MCF 10A (cell line): ENCODE measurements at regions not wholly inside any gene's neighbourhood (a gene's known extent, or its start where the extent isn't known, plus 50 kb on each side); places are given as distances from the start of the nearest gene placed in this dataset.

ENCODE experiments used
- BruUV-seq: library from RNA; stranded (reverse); fragments of 400-500 nt; replicated peaks from 2 replicates; lab custom pipeline; 2021; lab: Mats Ljungman, UMichigan
- CTCF ChIA-PET: fragments of 300-600 bp; sonication (Branson Sonifier 250); formaldehyde crosslinking; extraction: SDS; loops from one replicate; lab custom pipeline; 2021; ENCODE audit warnings: antibody characterized with exemption, inconsistent platforms; lab: Yijun Ruan, JAX
- POLR2A ChIA-PET: fragments of 300-600, 350-650 bp; sonication (Branson Sonifier 250); formaldehyde crosslinking; extraction: SDS; loops from one replicate; lab custom pipeline; 2020; ENCODE audit warnings: antibody characterized with exemption, inconsistent platforms; lab: Yijun Ruan, JAX
- DNase-seq: peaks from one replicate; pipeline ENCODE4 v3.0.0-alpha.2; 2018; ENCODE audit not compliant: unreplicated experiment
- H3K27ac Mint-ChIP-seq: one replicate; pipeline ENCODE4 v1.8.0; 2022; ENCODE audit warnings: mild to moderate bottlenecking, low read depth, mixed read lengths; ENCODE audit not compliant: unreplicated experiment
- H3K27me3 Mint-ChIP-seq: one replicate; pipeline ENCODE4 v1.8.0; 2022; ENCODE audit warnings: mixed read lengths; ENCODE audit not compliant: insufficient read depth, unreplicated experiment
- H3K36me3 Mint-ChIP-seq: one replicate; pipeline ENCODE4 v1.8.0; 2022; ENCODE audit warnings: mild to moderate bottlenecking, moderate library complexity, mixed read lengths; ENCODE audit not compliant: insufficient read depth, unreplicated experiment
- H3K4me1 Mint-ChIP-seq: one replicate; pipeline ENCODE4 v1.8.0; 2022; ENCODE audit warnings: mixed read lengths; ENCODE audit not compliant: insufficient read depth, unreplicated experiment
- H3K4me3 Mint-ChIP-seq: one replicate; pipeline ENCODE4 v1.8.0; 2022; ENCODE audit warnings: mild to moderate bottlenecking, moderate library complexity, mixed read lengths; ENCODE audit not compliant: unreplicated experiment
- H3K9me3 Mint-ChIP-seq: one replicate; pipeline ENCODE4 v1.8.0; 2022; ENCODE audit warnings: mixed read lengths; ENCODE audit not compliant: unreplicated experiment
- intact Hi-C: fragments of 100-400 bp; cut with micrococcal nuclease; formaldehyde crosslinking; loops from 2 replicates; pipeline ENCODE4 v1.14.1; 2022
- TF ChIP-seq, protein P1 (sequence below): fragments of 200-600 bp; IDR thresholded peaks from one replicate; pipeline ENCODE4 v1.8.0; 2022; ENCODE audit warnings: antibody characterized with exemption, mild to moderate bottlenecking; ENCODE audit not compliant: unreplicated experiment

DNA sequence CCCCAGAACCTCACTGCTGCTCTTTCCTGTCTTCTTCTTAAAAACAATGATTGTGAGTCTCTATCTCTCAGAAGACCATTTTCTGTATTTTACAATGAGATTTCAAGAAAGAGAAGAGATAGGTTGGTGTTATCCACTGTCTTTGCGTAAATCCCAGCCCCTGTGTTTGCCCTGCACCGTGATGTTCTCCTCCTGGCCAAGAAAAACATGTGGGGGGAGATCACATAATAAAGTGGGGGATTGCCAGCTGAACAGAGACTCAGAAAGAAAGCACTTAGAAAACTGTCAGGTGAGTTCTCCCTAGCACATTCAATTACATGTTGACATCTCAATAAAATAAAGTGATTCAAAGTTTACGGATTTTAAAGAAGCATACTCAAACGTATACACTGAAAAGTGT, 105.0 kb upstream of the PITRM1 start:
- intact Hi-C loops, result no loop called here
- Mint-ChIP-seq H3K9me3 (no peaks in the 10 kb centered on the region), H3K4me1 (no peaks in the 10 kb centered on the region), H3K36me3 (no peaks in the 10 kb centered on the region), H3K27ac (no peak overlapping the region), H3K27me3 (peaks cover 48% of the 10 kb centered on the region), H3K4me3 (no peak overlapping the region)
- CTCF ChIA-PET, result interaction anchor here (0.6 kb wide), 1 partner anchor 52 kb away, joined by 3 read pairs; no protein-coding TSS in a partner anchor
- TF ChIP-seq, protein P1, sequence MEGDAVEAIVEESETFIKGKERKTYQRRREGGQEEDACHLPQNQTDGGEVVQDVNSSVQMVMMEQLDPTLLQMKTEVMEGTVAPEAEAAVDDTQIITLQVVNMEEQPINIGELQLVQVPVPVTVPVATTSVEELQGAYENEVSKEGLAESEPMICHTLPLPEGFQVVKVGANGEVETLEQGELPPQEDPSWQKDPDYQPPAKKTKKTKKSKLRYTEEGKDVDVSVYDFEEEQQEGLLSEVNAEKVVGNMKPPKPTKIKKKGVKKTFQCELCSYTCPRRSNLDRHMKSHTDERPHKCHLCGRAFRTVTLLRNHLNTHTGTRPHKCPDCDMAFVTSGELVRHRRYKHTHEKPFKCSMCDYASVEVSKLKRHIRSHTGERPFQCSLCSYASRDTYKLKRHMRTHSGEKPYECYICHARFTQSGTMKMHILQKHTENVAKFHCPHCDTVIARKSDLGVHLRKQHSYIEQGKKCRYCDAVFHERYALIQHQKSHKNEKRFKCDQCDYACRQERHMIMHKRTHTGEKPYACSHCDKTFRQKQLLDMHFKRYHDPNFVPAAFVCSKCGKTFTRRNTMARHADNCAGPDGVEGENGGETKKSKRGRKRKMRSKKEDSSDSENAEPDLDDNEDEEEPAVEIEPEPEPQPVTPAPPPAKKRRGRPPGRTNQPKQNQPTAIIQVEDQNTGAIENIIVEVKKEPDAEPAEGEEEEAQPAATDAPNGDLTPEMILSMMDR, result no peak
- DNase-seq, result no peak
- BruUV-seq, result no TSS peak
- POLR2A ChIA-PET, result no interaction called here

DNA sequence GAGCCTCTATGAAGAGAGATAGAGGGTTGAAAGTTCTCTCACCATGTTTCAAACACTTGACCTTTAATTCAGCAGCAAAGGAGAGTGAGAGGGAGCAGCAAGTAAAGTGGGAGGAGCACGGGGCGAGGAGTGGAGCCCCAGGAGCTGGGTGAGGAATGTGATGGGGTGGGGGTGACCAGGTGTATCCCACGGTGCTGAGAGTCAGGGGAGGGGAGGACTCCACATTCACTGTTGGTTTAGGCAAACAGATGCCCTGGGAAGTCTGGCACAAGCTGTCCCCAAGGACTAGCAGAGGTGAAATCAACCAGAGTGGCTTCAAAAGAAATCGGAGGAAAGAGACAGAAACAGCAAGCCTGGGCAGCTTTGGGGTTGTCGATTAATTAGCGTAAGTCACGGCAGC, 101.8 kb upstream of the PITRM1 start:
- ChIA-PET POLR2A (interaction anchor here (1.2 kb wide), 1 partner anchor 11 kb away, joined by 3 read pairs; no protein-coding TSS in a partner anchor), CTCF (no interaction called here)
- Mint-ChIP-seq H3K36me3 (no peaks in the 10 kb centered on the region), H3K27me3 (peaks cover 66% of the 10 kb centered on the region), H3K4me3 (no peak overlapping the region), H3K9me3 (no peaks in the 10 kb centered on the region), H3K4me1 (no peaks in the 10 kb centered on the region), H3K27ac (no peak overlapping the region)
- no TSS peak for BruUV-seq
- DNase-seq, result no peak
- intact Hi-C loops, result no loop called here
- TF ChIP-seq, protein P1, result no peak

GRCh38 chr10:3273966-3274365, 101.4 kb upstream of the PITRM1 start:
- CTCF ChIA-PET, result no interaction called here
- peaks cover 66% of the 10 kb centered on the region for H3K27me3 Mint-ChIP-seq
- no peak for DNase-seq
- POLR2A ChIA-PET, result interaction anchor here (1.2 kb wide), 1 partner anchor 12 kb away, joined by 3 read pairs; no protein-coding TSS in a partner anchor
- TF ChIP-seq, protein P1, result no peak
- H3K27ac Mint-ChIP-seq, result no peak overlapping the region
- H3K36me3 Mint-ChIP-seq, result no peaks in the 10 kb centered on the region
- H3K4me3 Mint-ChIP-seq, result no peak overlapping the region
- no peaks in the 10 kb centered on the region for H3K9me3 Mint-ChIP-seq
- no TSS peak for BruUV-seq
- H3K4me1 Mint-ChIP-seq, result no peaks in the 10 kb centered on the region
- intact Hi-C loops, result no loop called here

DNA sequence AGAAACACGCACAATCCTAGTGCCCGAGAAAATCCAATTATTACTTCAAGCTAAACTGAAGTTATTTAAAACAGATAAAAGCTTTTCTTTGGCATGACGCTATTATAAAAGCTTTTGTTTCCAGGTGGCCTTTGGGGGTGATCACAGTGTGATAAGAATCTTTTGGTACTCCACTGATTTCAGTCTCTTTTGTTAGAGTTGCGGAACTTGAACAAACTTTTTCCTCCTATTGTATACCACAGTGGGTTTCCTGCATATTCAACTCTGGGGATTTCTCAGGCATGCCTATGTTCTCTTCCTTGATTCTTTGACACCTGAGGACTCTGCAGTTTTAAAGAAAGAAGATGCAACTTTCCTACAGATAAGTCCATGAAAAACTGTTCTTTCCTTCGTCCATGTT, 99.7 kb upstream of the PITRM1 start:
- no peak for DNase-seq
- H3K9me3 Mint-ChIP-seq, result no peaks in the 10 kb centered on the region
- BruUV-seq, result no TSS peak
- intact Hi-C loops, result no loop called here
- H3K27ac Mint-ChIP-seq, result no peak overlapping the region
- ChIA-PET POLR2A (no interaction called here), CTCF (no interaction called here)
- H3K4me3 Mint-ChIP-seq, result no peak overlapping the region
- no peaks in the 10 kb centered on the region for H3K4me1 Mint-ChIP-seq
- H3K27me3 Mint-ChIP-seq, result peaks cover 61% of the 10 kb centered on the region
- no peaks in the 10 kb centered on the region for H3K36me3 Mint-ChIP-seq
- TF ChIP-seq, protein P1, result no peak
